ENCODE measurements at regions not wholly inside any gene's neighbourhood (a gene's known extent, or its start where the extent isn't known, plus 50 kb on each side); places are given as distances from the start of the nearest gene placed in this dataset.
"Not testable (repeated sequence)": the region's sequence is repeated elsewhere in the genome, so short reads cannot be mapped to it uniquely, and the experiment has no call there.

GRCh38 chr1:166740668-166741276, 98.5 kb upstream of the POGK start:
- no peak for DNase-seq
- intact Hi-C loops (cut with DNase I): no loop called here

- DNase-seq: no peak
- intact Hi-C loops (cut with DNase I): no loop called here
Measured at GRCh38 chr1:166763318-166763717, 76.0 kb upstream of the POGK start.

GRCh38 chr1:166766942-166767341, 72.3 kb upstream of the POGK start:
- DNase-seq: no peak
- intact Hi-C loops (cut with DNase I): no loop called here

GRCh38 chr1:166784646-166785045, 54.6 kb upstream of the POGK start:
- peak in 1 of 10 donors; percentile 21 for DNase-seq
- intact Hi-C loops (cut with DNase I): not testable (repeated sequence)

- intact Hi-C loops (cut with DNase I): no loop called here
- DNase-seq: no peak
Measured at GRCh38 chr1:166785987-166786386, 53.3 kb upstream of the POGK start.

GRCh38 chr1:166789286-166789685, 50.0 kb upstream of the POGK start:
- DNase-seq: no peak
- intact Hi-C loops (cut with DNase I): no loop called here

Measured in posterior cingulate gyrus (tissue), 11 donors.